ENCODE measurements at regions not wholly inside any gene's neighbourhood (a gene's known extent, or its start where the extent isn't known, plus 50 kb on each side); places are given as distances from the start of the nearest gene placed in this dataset.

DNA sequence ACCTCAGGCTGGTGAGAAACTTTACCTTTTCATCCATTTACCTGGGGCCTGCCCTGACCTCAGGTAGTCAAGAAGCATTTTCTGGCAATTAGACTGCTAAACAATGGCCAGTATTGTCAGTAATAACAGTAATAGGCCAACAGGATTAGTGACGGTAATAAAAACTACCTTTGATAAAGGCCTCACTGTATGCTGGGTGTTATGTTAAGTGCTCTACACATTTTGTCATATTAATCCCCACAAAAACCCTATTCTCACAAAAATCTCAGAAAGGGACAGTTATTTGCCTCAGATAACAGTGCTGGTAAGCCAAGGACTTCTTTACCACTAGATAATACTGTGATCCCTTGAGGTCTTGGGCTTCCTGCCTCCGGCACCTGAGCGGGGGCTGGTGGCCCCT, 191.4 kb downstream of the FOXD2 start:
- DNase-seq (ENCODE audit: low read depth in 3 of 3): no peak

GRCh38 chr1:47630346-47630745, 192.5 kb downstream of the FOXD2 start:
- no peak for DNase-seq (ENCODE audit: low read depth in 3 of 3)

- no peak for DNase-seq (ENCODE audit: low read depth in 3 of 3)
These were observed 193.7 kb downstream of the FOXD2 start for GRCh38 chr1:47631411-47631995.

- DNase-seq (ENCODE audit: low read depth in 3 of 3): no peak
These were observed 197.3 kb downstream of the FOXD2 start for GRCh38 chr1:47635111-47635510.

DNA sequence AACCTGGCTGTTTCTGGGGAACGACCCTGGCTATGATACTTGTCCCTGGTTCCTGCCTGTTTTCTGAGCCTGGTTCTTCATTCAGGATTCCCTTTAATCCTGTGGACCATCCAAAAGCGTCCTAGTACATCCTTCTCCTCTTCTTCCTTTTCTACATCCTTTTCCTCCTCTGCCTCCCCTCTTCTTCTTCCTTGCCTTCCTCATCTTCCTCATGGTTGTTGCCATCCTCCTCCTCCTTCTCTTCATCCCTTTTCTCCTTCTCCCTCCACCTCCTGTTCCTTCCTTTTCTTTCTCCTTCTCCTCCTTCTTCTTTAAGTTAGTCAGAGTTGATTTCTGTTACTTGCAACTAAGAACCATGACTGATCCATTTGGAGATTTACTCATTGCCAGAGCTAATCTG, 197.8 kb downstream of the FOXD2 start:
- DNase-seq (ENCODE audit: low read depth in 3 of 3): no peak

- DNase-seq (ENCODE audit: low read depth in 3 of 3): no peak
These were observed 199.4 kb downstream of the FOXD2 start for GRCh38 chr1:47637111-47637685.

- DNase-seq (ENCODE audit: low read depth in 3 of 3): no peak
These were observed 200.4 kb downstream of the FOXD2 start for GRCh38 chr1:47638240-47638639.

DNA sequence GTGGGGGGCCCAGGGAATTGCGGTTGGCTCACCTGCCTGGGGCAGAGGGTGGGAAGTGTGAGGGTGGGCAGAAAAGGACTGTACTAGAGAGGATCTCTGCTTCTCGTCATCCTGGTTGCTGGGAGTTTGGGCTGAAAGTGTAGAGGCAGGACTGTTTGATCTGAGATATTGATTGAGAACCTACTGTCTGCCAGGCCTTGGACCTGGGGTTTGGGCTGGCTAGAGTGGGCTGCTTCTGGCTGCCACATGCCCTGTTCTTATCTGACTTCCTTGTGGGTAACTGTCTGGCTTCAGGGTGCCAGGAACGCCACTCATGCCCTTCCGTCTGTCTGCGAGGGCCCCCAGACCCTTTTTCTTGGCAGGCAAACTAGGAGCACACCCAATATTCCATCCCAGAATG, 200.9 kb downstream of the FOXD2 start:
- no peak for DNase-seq (ENCODE audit: low read depth in 3 of 3)

GRCh38 chr1:47643306-47644211, 205.7 kb downstream of the FOXD2 start:
- no peak for DNase-seq (ENCODE audit: low read depth in 3 of 3)

DNA sequence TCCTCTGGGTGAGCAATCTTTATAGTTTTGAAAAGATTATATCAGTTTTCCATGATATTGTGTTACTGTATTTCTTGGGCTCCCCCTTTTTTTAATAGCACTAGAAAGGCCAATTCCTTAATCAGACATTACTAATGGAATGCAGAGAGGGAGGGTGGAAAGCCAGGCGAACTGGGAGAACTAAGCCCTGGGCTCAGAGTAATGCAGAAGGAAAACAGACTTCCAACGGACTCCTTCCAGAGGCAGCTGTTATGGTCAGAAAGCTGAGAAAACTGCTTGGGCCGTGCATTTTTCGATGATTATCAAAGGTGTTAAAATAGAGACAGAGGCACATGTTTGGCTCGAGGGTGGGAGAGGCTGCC, 206.3 kb downstream of the FOXD2 start:
- no peak for DNase-seq (ENCODE audit: low read depth in 3 of 3)

- no peak for DNase-seq (ENCODE audit: low read depth in 3 of 3)
These were observed 207.3 kb downstream of the FOXD2 start for GRCh38 chr1:47645151-47645550.

DNA sequence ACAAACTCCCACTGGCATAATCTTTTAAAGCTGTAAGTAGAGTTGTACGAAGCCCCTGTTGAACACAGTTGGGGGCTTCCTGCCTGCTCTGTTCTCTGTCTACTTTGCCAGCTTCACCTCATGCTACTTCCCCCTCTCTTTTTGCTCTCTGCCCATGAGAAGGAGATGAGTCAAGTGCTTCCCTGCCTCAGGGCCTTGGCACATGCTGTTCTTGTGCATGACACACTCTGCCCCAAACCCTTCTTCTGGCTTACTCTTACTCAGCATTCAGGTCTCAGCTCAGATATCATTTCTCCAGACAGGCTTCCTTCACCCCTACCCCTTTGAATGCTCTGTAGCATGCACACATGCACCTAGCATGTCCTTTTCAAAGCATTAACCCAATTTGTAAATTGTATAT, 208.8 kb downstream of the FOXD2 start:
- DNase-seq (ENCODE audit: low read depth in 3 of 3): no peak

DNA sequence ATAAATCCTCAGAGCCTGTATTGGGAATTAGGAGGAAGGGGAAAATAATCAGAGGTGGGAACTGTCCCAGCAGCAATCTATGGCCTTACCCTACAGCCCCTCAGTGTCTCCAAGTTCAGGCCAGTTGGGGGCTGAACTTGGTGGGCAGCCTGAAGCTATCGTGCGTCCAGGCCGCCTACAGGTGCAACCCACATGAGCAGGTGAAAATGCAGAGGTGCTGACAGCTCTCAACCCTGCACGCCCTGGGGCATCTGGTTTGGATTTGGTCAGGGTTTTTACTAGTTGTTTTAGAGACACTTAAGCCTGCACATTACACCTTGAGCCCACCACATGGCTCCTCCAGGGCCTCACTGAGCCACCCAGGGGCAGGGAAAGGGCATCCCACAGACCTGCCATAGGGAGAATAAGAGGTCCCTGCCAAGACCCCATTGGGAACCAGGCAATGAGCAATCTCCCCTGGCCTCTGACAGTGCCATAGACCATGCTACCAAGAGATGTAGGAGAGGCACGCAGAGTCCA, 209.5 kb downstream of the FOXD2 start:
- DNase-seq (ENCODE audit: low read depth in 3 of 3): no peak

DNA sequence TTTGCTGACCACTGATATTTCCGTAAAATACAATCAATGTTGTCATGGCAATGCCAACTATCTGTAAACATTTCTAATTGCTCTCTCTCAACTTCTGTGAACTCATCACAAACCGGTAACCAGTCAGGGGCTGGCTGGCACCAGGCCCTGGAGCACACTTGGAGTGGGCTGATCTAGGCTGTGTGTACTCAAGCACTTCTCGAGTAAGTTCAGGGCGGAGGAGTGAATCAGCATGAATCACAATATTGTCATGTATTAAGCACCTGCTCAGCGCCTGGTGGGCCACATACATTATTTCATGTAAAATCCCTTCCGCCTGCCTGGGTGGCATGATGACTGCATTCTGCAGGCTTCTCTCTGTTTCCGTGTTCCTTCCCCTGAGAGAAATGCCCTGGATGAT, 212.4 kb downstream of the FOXD2 start:
- no peak for DNase-seq (ENCODE audit: low read depth in 3 of 3)

DNA sequence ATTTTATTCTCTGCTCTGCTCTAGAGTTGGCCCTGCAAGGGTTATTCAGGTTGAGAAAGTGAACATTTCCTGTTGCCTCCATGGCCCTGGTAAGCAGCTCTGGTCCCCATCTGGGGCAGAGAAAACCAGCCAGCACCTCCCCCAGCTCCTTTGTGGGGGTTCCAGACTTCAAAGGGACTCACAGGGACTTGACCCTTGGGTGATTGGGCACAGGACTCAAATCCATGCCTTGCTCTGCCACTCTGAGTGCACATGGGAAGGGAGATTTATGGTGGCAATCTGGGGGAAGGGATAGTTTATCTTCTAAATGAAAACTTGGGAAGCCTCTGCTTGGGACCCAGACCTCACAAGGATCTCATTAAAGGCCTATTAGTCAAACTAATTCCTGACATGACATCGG, 212.8 kb downstream of the FOXD2 start:
- no peak for DNase-seq (ENCODE audit: low read depth in 3 of 3)

DNA sequence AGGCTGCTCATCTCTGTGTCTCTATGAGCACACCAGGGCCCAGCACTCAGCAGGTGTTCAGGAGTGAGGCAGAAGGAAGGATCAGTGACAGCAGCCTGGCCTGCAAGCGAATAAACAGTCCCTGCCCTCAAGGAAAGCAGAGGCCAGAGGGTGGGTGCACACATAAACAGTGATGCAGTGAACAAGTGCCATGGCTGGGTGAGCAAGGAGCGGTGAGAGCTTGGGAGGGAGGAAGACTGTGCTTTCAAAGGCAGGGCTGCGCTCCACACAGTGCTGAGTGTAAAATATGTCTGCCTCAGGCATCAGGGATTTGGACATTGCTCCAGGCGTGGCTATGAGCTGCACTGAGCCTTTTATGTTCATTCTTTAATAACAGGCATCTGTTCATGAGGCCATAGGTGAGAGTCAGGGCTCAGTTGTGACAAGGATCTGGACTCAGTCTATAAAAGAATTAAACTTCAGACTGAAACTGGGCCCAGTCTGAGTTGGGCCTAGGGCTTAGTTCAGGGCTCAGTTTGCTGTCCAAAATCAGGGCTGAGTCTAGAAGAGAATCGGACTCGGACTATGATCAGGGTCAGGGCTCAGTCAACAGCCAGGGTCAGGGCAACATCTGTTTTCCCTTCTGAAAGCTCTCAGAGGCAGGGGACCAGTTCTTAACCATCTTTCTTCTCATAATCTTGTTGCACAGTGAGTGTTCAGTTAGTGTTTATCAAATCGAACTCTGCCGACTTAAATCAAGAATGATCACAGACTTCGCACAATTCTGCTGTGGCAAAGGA, 213.7 kb downstream of the FOXD2 start:
- DNase-seq (ENCODE audit: low read depth in 3 of 3): no peak

- no peak for DNase-seq (ENCODE audit: low read depth in 3 of 3)
These were observed 217.9 kb downstream of the FOXD2 start for GRCh38 chr1:47655521-47656300.

DNA sequence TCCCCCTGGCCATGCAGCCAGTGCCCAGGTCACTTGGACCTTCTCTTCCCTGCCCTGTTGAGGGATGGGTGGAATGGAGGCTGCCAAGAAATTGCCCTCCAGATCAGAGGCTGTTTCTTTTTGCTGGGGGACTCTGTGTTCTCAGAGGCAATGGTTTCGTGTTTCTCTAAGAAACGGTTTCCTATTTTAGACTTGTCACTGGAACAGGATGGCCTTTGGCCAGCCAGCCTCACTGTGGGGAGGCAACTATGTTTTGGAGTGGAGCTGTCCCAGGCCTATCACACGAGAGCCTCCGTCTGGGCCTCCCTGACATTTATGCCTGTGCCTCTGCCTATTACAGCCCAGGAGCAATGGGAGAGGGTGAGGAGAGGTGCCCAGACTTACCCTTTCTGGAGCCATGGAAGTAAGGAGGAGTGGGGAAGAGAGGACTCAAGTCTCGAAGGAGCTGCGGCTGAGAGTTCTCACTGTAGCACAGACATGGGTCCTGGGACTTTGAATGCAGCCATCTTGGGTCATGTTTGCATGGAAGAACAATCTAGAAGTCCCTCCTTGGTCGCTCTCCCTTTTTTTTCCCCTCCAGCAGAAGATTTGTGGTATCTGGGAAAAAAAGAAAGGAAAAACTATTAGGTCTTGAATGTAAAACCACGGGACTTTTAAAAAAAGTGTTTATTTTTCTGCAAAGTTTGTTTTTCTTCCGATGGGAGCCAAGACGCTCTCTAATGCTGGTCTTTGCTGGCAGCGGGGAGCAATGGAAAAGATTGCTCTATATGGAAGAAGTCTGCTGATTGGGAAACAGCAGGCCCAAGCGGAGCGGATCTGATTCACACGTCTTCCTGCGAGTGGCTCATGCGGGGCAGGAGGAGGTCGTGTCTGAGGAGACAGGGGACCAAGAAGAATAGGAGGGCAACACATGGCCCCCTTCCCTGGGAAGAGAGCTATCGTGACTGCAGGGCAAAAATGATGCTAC, 219.2 kb downstream of the FOXD2 start:
- no peak for DNase-seq (ENCODE audit: low read depth in 3 of 3)

GRCh38 chr1:47658161-47658920, 220.5 kb downstream of the FOXD2 start:
- no peak for DNase-seq (ENCODE audit: low read depth in 3 of 3)

Data from stimulated activated CD4-positive, alpha-beta T cell treated with anti-CD3 and anti-CD28 coated beads, TNF-alpha, amount 100 ng/mL, for 24 hours (primary cell).